ENCODE measurements at regions not wholly inside any gene's neighbourhood (a gene's known extent, or its start where the extent isn't known, plus 50 kb on each side); places are given as distances from the start of the nearest gene placed in this dataset.

DNA sequence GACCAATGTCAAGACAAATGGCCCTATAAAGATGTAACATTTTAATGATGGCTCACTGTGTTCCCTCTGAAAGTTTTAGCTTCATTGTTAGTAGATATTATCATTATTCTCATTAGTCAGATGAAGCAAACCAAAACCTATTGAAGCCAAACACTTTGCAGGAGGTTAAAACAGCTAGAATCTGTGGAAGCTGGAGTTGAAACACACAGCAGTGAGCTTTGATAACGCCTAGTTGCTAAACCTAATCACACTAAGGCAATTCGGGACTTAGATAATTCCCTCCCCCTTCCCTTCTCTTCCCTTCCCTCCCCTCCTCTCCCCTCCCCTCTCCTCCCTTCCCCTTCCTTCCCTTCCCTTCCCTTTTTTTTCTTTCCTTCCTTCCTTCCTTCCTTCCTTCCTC, 165.7 kb downstream of the TRIB2 start:
- no peak for DNase-seq

GRCh38 chr2:12883906-12884305, 167.2 kb downstream of the TRIB2 start:
- no peaks in the 10 kb centered on the region for H3K36me3 ChIP-seq
- intact Hi-C loops (cut with DNase I; ENCODE audit: low total_unique reads) (no loop called here), in situ Hi-C loops (cut with MboI; ENCODE audit: low pct_ligation_motif_present in 1 of 4, low pct_unique_long_range_greater_than_20kb in 1 of 4, low sequenced_read_pairs in 3 of 4) (no loop called here)
- no peaks in the 10 kb centered on the region for H3K9me3 ChIP-seq
- H3K4me3 ChIP-seq = no peak overlapping the region
- no peaks in the 10 kb centered on the region for H3K27me3 ChIP-seq
- no peak for DNase-seq
- WGBS, 2 donors (ENCODE audit: low coverage in 1 of 2) = 58 to 65% methylated on average over 2 of the region's 2 CpGs
- no peak overlapping the region for H3K27ac ChIP-seq
- TF ChIP-seq CTCF (IDR thresholded peaks at IDR 0.05) (no peak), POLR2A (IDR thresholded peaks at IDR 0.05) (no peak), POLR2AphosphoS5 (IDR thresholded peaks at IDR 0.05) (no peak), EP300 (IDR thresholded peaks at IDR 0.05; ENCODE audit: low read depth) (no peak)
- no peaks in the 10 kb centered on the region for H3K4me1 ChIP-seq

More for the DNA sequence above, 165.7 kb downstream of the TRIB2 start:
- Histone ChIP-seq H3K27me3 (no peaks in the 10 kb centered on the region), H3K27ac (no peak overlapping the region), H3K9me3 (no peaks in the 10 kb centered on the region), H3K36me3 (no peaks in the 10 kb centered on the region), H3K4me1 (no peaks in the 10 kb centered on the region), H3K4me3 (no peak overlapping the region)
- WGBS, 2 donors (ENCODE audit: low coverage in 1 of 2) = 43 to 45% methylated on average over 2 of the region's 2 CpGs
- intact Hi-C loops (cut with DNase I; ENCODE audit: low total_unique reads) (no loop called here), in situ Hi-C loops (cut with MboI; ENCODE audit: low pct_ligation_motif_present in 1 of 4, low pct_unique_long_range_greater_than_20kb in 1 of 4, low sequenced_read_pairs in 3 of 4) (no loop called here)
- no peak for TF ChIP-seq EP300 (IDR thresholded peaks at IDR 0.05; ENCODE audit: low read depth)

- Histone ChIP-seq H3K36me3 (no peaks in the 10 kb centered on the region), H3K27ac (no peak overlapping the region), H3K27me3 (no peaks in the 10 kb centered on the region), H3K4me3 (no peak overlapping the region), H3K9me3 (no peaks in the 10 kb centered on the region), H3K4me1 (no peaks in the 10 kb centered on the region)
- in situ Hi-C loops (cut with MboI; ENCODE audit: low pct_ligation_motif_present in 1 of 4, low pct_unique_long_range_greater_than_20kb in 1 of 4, low sequenced_read_pairs in 3 of 4) = no loop called here
- no peak for TF ChIP-seq EP300 (IDR thresholded peaks at IDR 0.05; ENCODE audit: low read depth)
- no peak for TF ChIP-seq POLR2A (IDR thresholded peaks at IDR 0.05)
- TF ChIP-seq POLR2AphosphoS5 (IDR thresholded peaks at IDR 0.05) = no peak
- intact Hi-C loops (cut with DNase I; ENCODE audit: low total_unique reads) = no loop called here
- no peak for DNase-seq
- WGBS, 2 donors (ENCODE audit: low coverage in 1 of 2) = 58 to 62% methylated on average over 3 to 7 of the region's 7 CpGs
These were observed 168.1 kb downstream of the TRIB2 start for GRCh38 chr2:12884713-12885282.

GRCh38 chr2:12890066-12890465, 173.3 kb downstream of the TRIB2 start:
- no peaks in the 10 kb centered on the region for H3K27me3 ChIP-seq
- H3K36me3 ChIP-seq = no peaks in the 10 kb centered on the region
- intact Hi-C loops (cut with DNase I; ENCODE audit: low total_unique reads) = no loop called here
- WGBS, 2 donors (ENCODE audit: low coverage in 1 of 2) = 84 to 100% methylated on average over 1 to 4 of the region's 4 CpGs
- peaks cover 0 to 4% of the 10 kb centered on the region in 2 donors for H3K9me3 ChIP-seq
- no peaks in the 10 kb centered on the region for H3K4me1 ChIP-seq
- in situ Hi-C loops (cut with MboI; ENCODE audit: low pct_ligation_motif_present in 1 of 4, low pct_unique_long_range_greater_than_20kb in 1 of 4, low sequenced_read_pairs in 3 of 4) = no loop called here
- no peak for DNase-seq
- H3K27ac ChIP-seq = no peak overlapping the region
- TF ChIP-seq POLR2AphosphoS5 (IDR thresholded peaks at IDR 0.05) = no peak
- TF ChIP-seq EP300 (IDR thresholded peaks at IDR 0.05; ENCODE audit: low read depth) = no peak
- TF ChIP-seq CTCF (IDR thresholded peaks at IDR 0.05) = no peak
- no peak for TF ChIP-seq POLR2A (IDR thresholded peaks at IDR 0.05)
- H3K4me3 ChIP-seq = no peak overlapping the region

- intact Hi-C loops (cut with DNase I; ENCODE audit: low total_unique reads) (no loop called here), in situ Hi-C loops (cut with MboI; ENCODE audit: low pct_ligation_motif_present in 1 of 4, low pct_unique_long_range_greater_than_20kb in 1 of 4, low sequenced_read_pairs in 3 of 4) (no loop called here)
- no peaks in the 10 kb centered on the region for H3K27me3 ChIP-seq
- WGBS, 2 donors (ENCODE audit: low coverage in 1 of 2) = 84 to 96% methylated on average over 6 of the region's 6 CpGs
- TF ChIP-seq EP300 (IDR thresholded peaks at IDR 0.05; ENCODE audit: low read depth) (no peak), POLR2AphosphoS5 (IDR thresholded peaks at IDR 0.05) (no peak), POLR2A (IDR thresholded peaks at IDR 0.05) (no peak), CTCF (IDR thresholded peaks at IDR 0.05) (no peak)
- no peaks in the 10 kb centered on the region for H3K4me1 ChIP-seq
- no peaks in the 10 kb centered on the region for H3K36me3 ChIP-seq
- H3K27ac ChIP-seq = no peak overlapping the region
- DNase-seq = no peak
- H3K4me3 ChIP-seq = no peak overlapping the region
- peaks cover 0 to 4% of the 10 kb centered on the region in 2 donors for H3K9me3 ChIP-seq
These were observed 173.8 kb downstream of the TRIB2 start for GRCh38 chr2:12890481-12890991.
